HEK293 (cell line): ENCODE measurements at regions not wholly inside any gene's neighbourhood (a gene's known extent, or its start where the extent isn't known, plus 50 kb on each side); places are given as distances from the start of the nearest gene placed in this dataset.

Experiments used
- GLI4 ChIP-seq: fragments of 450-650 bp; formaldehyde crosslinking; IDR thresholded peaks from 2 replicates; pipeline ENCODE4 v1.5.1; 2016; ENCODE audit warnings: missing biosample characterization, missing genetic modification characterization
- HOXA7 ChIP-seq: sonication (generic); formaldehyde crosslinking; IDR thresholded peaks from 2 replicates; pipeline ENCODE4 v1.8.1; 2022; ENCODE audit warnings: missing genetic modification reagents, borderline replicate concordance
- KLF9 ChIP-seq: fragments of 450-650 bp; formaldehyde crosslinking; IDR thresholded peaks from 2 replicates; pipeline ENCODE4 v1.5.1; 2016; ENCODE audit warnings: missing biosample characterization, missing genetic modification characterization, low read depth
- SCRT1 ChIP-seq: fragments of 450-650 bp; formaldehyde crosslinking; IDR thresholded peaks from 2 replicates; pipeline ENCODE4 v1.5.1; 2016; ENCODE audit warnings: missing biosample characterization, missing genetic modification characterization, borderline replicate concordance
- SP7 ChIP-seq: fragments of 450-650 bp; formaldehyde crosslinking; IDR thresholded peaks from 2 replicates; pipeline ENCODE4 v1.5.1; 2016; ENCODE audit warnings: missing biosample characterization, missing genetic modification characterization
- YY1 ChIP-seq: fragments of 450-650 bp; formaldehyde crosslinking; IDR thresholded peaks from 2 replicates; pipeline ENCODE4 v1.5.1; 2018; ENCODE audit warnings: missing biosample characterization, missing genetic modification characterization
- ZBTB17 ChIP-seq: fragments of 450-650 bp; formaldehyde crosslinking; IDR thresholded peaks from 2 replicates; pipeline ENCODE4 v1.5.1; 2016; ENCODE audit warnings: missing biosample characterization, missing genetic modification characterization
- ZBTB48 ChIP-seq: fragments of 450-650 bp; formaldehyde crosslinking; IDR thresholded peaks from 2 replicates; pipeline ENCODE4 v1.5.1; 2016; ENCODE audit warnings: missing biosample characterization, missing genetic modification characterization
- ZFHX2 ChIP-seq: fragments of 450-650 bp; formaldehyde crosslinking; conservative IDR thresholded peaks from 2 replicates; pipeline ENCODE4 v1.5.1; 2016; ENCODE audit warnings: missing biosample characterization, missing genetic modification characterization
- ZNF121 ChIP-seq: fragments of 450-650 bp; formaldehyde crosslinking; IDR thresholded peaks from 2 replicates; pipeline ENCODE4 v1.5.1; 2016; ENCODE audit warnings: missing biosample characterization, missing genetic modification characterization
- ZNF202 ChIP-seq: fragments of 450-650 bp; formaldehyde crosslinking; IDR thresholded peaks from 2 replicates; pipeline ENCODE4 v1.5.1; 2016; ENCODE audit warnings: missing biosample characterization, missing genetic modification characterization, borderline replicate concordance
- ZNF302 ChIP-seq: fragments of 450-650 bp; formaldehyde crosslinking; IDR thresholded peaks from 2 replicates; pipeline ENCODE4 v1.5.1; 2016; ENCODE audit warnings: missing biosample characterization, missing genetic modification characterization, low read depth
- ZNF311 ChIP-seq: fragments of 450-650 bp; formaldehyde crosslinking; IDR thresholded peaks from 2 replicates; pipeline ENCODE4 v1.5.1; 2017; ENCODE audit warnings: missing biosample characterization, missing genetic modification characterization, borderline replicate concordance
- ZNF335 ChIP-seq: fragments of 450-650 bp; formaldehyde crosslinking; conservative IDR thresholded peaks from 2 replicates; pipeline ENCODE4 v1.5.1; 2016; ENCODE audit warnings: missing biosample characterization, missing genetic modification characterization
- ZNF366 ChIP-seq: fragments of 450-650 bp; formaldehyde crosslinking; conservative IDR thresholded peaks from 2 replicates; pipeline ENCODE4 v1.5.1; 2016; ENCODE audit warnings: missing biosample characterization, missing genetic modification characterization
- ZNF423 ChIP-seq: fragments of 450-650 bp; formaldehyde crosslinking; IDR thresholded peaks from 2 replicates; pipeline ENCODE4 v1.5.1; 2016; ENCODE audit warnings: missing biosample characterization, missing genetic modification characterization
- ZNF501 ChIP-seq: fragments of 450-650 bp; formaldehyde crosslinking; IDR thresholded peaks from 2 replicates; pipeline ENCODE4 v1.5.1; 2016; ENCODE audit warnings: missing biosample characterization, missing genetic modification characterization
- ZNF510 ChIP-seq: fragments of 450-650 bp; formaldehyde crosslinking; IDR thresholded peaks from 2 replicates; pipeline ENCODE4 v1.5.1; 2018; ENCODE audit warnings: mild to moderate bottlenecking, missing genetic modification characterization, missing biosample characterization; ENCODE audit not compliant: insufficient replicate concordance
- ZNF514 ChIP-seq: fragments of 450-650 bp; formaldehyde crosslinking; IDR thresholded peaks from 2 replicates; pipeline ENCODE4 v1.5.1; 2016; ENCODE audit warnings: missing biosample characterization, missing genetic modification characterization
- ZNF548 ChIP-seq: fragments of 450-650 bp; formaldehyde crosslinking; IDR thresholded peaks from 2 replicates; pipeline ENCODE4 v1.5.1; 2016; ENCODE audit warnings: missing biosample characterization, missing genetic modification characterization
- ZNF549 ChIP-seq: fragments of 450-650 bp; IDR thresholded peaks from 2 replicates; pipeline ENCODE4 v1.5.1; 2018; ENCODE audit warnings: missing biosample characterization, missing genetic modification characterization, mild to moderate bottlenecking, inconsistent platforms, moderate library complexity
- ZNF560 ChIP-seq: fragments of 450-650 bp; formaldehyde crosslinking; IDR thresholded peaks from 2 replicates; pipeline ENCODE4 v1.5.1; 2017; ENCODE audit warnings: missing biosample characterization, missing genetic modification characterization, borderline replicate concordance
- ZNF830 ChIP-seq: fragments of 450-650 bp; IDR thresholded peaks from 2 replicates; pipeline ENCODE4 v1.5.0; 2018; ENCODE audit warnings: missing biosample characterization, missing genetic modification characterization, low read depth, mild to moderate bottlenecking, moderate library complexity
- ZNF837 ChIP-seq: fragments of 450-650 bp; formaldehyde crosslinking; IDR thresholded peaks from 2 replicates; pipeline ENCODE4 v1.5.1; 2016; ENCODE audit warnings: missing biosample characterization, missing genetic modification characterization
- ZNF843 ChIP-seq: fragments of 450-650 bp; formaldehyde crosslinking; IDR thresholded peaks from 2 replicates; pipeline ENCODE4 v1.5.1; 2016; ENCODE audit warnings: missing biosample characterization, missing genetic modification characterization
- TF ChIP-seq, protein P1 (sequence below): fragments of 450-650 bp; formaldehyde crosslinking; IDR thresholded peaks from 2 replicates; pipeline ENCODE4 v1.5.1; 2016; ENCODE audit warnings: missing biosample characterization, missing genetic modification characterization
- TF ChIP-seq, protein P2 (sequence below): fragments of 450-650 bp; formaldehyde crosslinking; IDR thresholded peaks from 2 replicates; pipeline ENCODE4 v1.5.1; 2017; ENCODE audit warnings: missing biosample characterization, missing genetic modification characterization
- TF ChIP-seq, protein P3 (sequence below): fragments of 450-650 bp; formaldehyde crosslinking; IDR thresholded peaks from 2 replicates; pipeline ENCODE4 v1.5.1; 2017; ENCODE audit warnings: missing biosample characterization, missing genetic modification characterization
- TF ChIP-seq, protein P4 (sequence below): fragments of 450-650 bp; formaldehyde crosslinking; IDR thresholded peaks from 2 replicates; pipeline ENCODE4 v1.5.1; 2016; ENCODE audit warnings: missing biosample characterization, missing genetic modification characterization
- TF ChIP-seq, protein P5 (sequence below): IDR thresholded peaks from 2 replicates; pipeline ENCODE4 v1.6.1; 2011; ENCODE audit warnings: mild to moderate bottlenecking, low read depth, low read length, borderline replicate concordance
- TF ChIP-seq, protein P6 (sequence below): fragments of 450-650 bp; formaldehyde crosslinking; IDR thresholded peaks from 2 replicates; pipeline ENCODE4 v1.5.1; 2017; ENCODE audit warnings: missing biosample characterization, missing genetic modification characterization

DNA sequence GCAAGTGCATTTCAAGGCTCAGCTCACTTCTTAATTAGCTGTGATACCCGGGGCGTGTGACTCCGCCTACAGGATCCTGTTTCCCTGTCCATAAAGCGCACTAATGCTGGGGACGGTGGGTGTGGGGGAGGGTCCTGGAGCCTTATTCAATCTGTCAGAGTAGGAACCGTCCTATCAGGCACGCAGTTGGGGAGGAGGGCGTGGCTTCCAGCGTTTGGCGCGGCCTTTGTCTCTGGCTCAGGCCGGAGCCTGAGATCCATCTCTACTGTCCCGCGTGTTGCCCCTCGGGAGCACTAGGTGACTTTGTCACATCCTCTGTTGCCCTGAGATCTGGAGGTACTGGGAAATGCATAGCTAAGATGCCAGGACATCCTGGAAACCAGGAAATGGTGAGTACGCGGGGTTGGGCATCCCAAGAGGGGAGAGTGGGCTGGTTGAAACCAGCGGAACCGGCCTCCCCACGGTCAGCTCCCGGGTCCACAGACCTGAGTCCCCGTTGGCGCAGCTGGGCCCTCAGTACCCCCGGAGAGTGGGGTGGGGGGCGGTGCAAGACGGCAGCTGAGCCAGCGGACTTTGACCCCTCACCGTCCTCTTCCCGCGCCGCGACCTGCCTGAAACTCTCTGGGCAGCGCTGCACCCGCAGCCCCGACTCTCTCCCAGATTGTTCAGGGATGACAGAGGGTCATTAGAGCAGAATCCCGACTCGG lies 104.4 kb upstream of the ZNF92 start (continued):
- TF ChIP-seq, protein P1, sequence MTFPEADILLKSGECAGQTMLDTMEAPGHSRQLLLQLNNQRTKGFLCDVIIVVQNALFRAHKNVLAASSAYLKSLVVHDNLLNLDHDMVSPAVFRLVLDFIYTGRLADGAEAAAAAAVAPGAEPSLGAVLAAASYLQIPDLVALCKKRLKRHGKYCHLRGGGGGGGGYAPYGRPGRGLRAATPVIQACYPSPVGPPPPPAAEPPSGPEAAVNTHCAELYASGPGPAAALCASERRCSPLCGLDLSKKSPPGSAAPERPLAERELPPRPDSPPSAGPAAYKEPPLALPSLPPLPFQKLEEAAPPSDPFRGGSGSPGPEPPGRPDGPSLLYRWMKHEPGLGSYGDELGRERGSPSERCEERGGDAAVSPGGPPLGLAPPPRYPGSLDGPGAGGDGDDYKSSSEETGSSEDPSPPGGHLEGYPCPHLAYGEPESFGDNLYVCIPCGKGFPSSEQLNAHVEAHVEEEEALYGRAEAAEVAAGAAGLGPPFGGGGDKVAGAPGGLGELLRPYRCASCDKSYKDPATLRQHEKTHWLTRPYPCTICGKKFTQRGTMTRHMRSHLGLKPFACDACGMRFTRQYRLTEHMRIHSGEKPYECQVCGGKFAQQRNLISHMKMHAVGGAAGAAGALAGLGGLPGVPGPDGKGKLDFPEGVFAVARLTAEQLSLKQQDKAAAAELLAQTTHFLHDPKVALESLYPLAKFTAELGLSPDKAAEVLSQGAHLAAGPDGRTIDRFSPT (tag by site-specific recombination), result peak; percentile 44; the same call in 1 of the 2 replicates
- TF ChIP-seq ZNF335 (tag by site-specific recombination) (peak; percentile 98), ZNF549 (tag by site-specific recombination) (no peak), ZNF843 (tag by site-specific recombination) (no peak), GLI4 (tag by site-specific recombination) (no peak), ZNF560 (tag by site-specific recombination) (no peak), KLF9 (tag by site-specific recombination) (0 out of 2 replicates have a peak, but pooled peaks have one; percentile 37), ZNF121 (peak; percentile 41; the same call in 1 of the 2 replicates), ZNF202 (tag by site-specific recombination) (no peak), ZBTB48 (tag by site-specific recombination) (no peak), ZNF311 (no peak), ZBTB17 (peak; percentile 65), ZNF302 (tag by site-specific recombination) (no peak), YY1 (tag by site-specific recombination) (no peak), SCRT1 (tag by site-specific recombination) (no peak), ZNF837 (tag by site-specific recombination) (no peak), ZFHX2 (peak; percentile 72), ZNF510 (no peak), ZNF548 (tag by site-specific recombination) (no peak), SP7 (tag by site-specific recombination) (peak; percentile 55), HOXA7 (no peak), ZNF830 (tag by site-specific recombination) (no peak), ZNF514 (no peak), ZNF501 (peak; percentile 53; the same call in 1 of the 2 replicates), ZNF423 (peak; percentile 19; the same call in 1 of the 2 replicates), ZNF366 (tag by site-specific recombination) (no peak)
- TF ChIP-seq, protein P2, sequence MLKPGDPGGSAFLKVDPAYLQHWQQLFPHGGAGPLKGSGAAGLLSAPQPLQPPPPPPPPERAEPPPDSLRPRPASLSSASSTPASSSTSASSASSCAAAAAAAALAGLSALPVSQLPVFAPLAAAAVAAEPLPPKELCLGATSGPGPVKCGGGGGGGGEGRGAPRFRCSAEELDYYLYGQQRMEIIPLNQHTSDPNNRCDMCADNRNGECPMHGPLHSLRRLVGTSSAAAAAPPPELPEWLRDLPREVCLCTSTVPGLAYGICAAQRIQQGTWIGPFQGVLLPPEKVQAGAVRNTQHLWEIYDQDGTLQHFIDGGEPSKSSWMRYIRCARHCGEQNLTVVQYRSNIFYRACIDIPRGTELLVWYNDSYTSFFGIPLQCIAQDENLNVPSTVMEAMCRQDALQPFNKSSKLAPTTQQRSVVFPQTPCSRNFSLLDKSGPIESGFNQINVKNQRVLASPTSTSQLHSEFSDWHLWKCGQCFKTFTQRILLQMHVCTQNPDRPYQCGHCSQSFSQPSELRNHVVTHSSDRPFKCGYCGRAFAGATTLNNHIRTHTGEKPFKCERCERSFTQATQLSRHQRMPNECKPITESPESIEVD, result no peak
- TF ChIP-seq, protein P3, sequence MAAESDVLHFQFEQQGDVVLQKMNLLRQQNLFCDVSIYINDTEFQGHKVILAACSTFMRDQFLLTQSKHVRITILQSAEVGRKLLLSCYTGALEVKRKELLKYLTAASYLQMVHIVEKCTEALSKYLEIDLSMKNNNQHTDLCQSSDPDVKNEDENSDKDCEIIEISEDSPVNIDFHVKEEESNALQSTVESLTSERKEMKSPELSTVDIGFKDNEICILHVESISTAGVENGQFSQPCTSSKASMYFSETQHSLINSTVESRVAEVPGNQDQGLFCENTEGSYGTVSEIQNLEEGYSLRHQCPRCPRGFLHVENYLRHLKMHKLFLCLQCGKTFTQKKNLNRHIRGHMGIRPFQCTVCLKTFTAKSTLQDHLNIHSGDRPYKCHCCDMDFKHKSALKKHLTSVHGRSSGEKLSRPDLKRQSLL, result no peak
- TF ChIP-seq, protein P4, sequence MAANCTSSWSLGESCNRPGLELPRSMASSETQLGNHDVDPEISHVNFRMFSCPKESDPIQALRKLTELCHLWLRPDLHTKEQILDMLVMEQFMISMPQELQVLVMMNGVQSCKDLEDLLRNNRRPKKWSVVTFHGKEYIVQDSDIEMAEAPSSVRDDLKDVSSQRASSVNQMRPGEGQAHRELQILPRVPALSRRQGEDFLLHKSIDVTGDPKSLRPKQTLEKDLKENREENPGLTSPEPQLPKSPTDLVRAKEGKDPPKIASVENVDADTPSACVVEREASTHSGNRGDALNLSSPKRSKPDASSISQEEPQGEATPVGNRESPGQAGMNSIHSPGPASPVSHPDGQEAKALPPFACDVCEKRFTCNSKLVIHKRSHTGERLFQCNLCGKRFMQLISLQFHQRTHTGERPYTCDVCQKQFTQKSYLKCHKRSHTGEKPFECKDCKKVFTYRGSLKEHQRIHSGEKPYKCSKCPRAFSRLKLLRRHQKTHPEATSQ (tag by site-specific recombination), result no peak
- TF ChIP-seq, protein P5, sequence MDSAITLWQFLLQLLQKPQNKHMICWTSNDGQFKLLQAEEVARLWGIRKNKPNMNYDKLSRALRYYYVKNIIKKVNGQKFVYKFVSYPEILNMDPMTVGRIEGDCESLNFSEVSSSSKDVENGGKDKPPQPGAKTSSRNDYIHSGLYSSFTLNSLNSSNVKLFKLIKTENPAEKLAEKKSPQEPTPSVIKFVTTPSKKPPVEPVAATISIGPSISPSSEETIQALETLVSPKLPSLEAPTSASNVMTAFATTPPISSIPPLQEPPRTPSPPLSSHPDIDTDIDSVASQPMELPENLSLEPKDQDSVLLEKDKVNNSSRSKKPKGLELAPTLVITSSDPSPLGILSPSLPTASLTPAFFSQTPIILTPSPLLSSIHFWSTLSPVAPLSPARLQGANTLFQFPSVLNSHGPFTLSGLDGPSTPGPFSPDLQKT, result no peak
- TF ChIP-seq, protein P6, sequence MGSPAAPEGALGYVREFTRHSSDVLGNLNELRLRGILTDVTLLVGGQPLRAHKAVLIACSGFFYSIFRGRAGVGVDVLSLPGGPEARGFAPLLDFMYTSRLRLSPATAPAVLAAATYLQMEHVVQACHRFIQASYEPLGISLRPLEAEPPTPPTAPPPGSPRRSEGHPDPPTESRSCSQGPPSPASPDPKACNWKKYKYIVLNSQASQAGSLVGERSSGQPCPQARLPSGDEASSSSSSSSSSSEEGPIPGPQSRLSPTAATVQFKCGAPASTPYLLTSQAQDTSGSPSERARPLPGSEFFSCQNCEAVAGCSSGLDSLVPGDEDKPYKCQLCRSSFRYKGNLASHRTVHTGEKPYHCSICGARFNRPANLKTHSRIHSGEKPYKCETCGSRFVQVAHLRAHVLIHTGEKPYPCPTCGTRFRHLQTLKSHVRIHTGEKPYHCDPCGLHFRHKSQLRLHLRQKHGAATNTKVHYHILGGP (tag by site-specific recombination), result no peak
